ENCODE measurements at regions not wholly inside any gene's neighbourhood (a gene's known extent, or its start where the extent isn't known, plus 50 kb on each side); places are given as distances from the start of the nearest gene placed in this dataset.
A peak's percentile ranks its signal among the peaks of the same experiment; 100 is the strongest.

DNA sequence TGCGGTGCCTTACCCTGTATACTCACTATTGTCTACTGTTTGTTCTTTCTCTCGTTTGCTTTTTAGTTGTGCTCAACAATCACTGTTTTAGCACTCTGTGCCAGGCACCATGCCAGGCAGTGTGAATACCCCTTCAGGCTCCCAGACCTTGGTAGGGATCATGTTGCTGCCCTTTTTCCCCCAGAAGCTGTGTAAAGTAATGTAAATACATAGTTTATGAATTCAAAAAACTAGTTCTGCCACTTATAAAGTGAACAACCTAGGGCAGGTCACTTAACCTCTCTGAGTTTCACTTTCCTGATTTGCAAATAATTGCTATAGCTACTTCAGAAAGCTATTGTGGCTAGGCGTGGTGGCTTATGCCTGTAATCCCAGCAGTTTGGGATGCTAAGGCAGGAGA is 81.0 kb upstream of the CTSC start:
- Histone ChIP-seq H3K36me3 (replicated peaks in 1 of 2) (no peaks in the 10 kb centered on the region), H3K4me1 (replicated peaks in 1 of 2) (peaks cover 0 to 31% of the 10 kb centered on the region in 2 donors), H3K27ac (no peak overlapping the region), H3K27me3 (no peaks in the 10 kb centered on the region), H3K9me3 (replicated peaks in 1 of 3) (no peaks in the 10 kb centered on the region), H3K4me3 (no peak overlapping the region)
- TF ChIP-seq, protein P1, sequence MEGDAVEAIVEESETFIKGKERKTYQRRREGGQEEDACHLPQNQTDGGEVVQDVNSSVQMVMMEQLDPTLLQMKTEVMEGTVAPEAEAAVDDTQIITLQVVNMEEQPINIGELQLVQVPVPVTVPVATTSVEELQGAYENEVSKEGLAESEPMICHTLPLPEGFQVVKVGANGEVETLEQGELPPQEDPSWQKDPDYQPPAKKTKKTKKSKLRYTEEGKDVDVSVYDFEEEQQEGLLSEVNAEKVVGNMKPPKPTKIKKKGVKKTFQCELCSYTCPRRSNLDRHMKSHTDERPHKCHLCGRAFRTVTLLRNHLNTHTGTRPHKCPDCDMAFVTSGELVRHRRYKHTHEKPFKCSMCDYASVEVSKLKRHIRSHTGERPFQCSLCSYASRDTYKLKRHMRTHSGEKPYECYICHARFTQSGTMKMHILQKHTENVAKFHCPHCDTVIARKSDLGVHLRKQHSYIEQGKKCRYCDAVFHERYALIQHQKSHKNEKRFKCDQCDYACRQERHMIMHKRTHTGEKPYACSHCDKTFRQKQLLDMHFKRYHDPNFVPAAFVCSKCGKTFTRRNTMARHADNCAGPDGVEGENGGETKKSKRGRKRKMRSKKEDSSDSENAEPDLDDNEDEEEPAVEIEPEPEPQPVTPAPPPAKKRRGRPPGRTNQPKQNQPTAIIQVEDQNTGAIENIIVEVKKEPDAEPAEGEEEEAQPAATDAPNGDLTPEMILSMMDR (IDR thresholded peaks at IDR 0.05) = no peak
- TF ChIP-seq POLR2A (IDR thresholded peaks at IDR 0.05) = no peak
- DNase-seq = no peak
- 69 to 91% (median 77%) methylated on average over 3 of the region's 3 CpGs for WGBS, 4 donors
- intact Hi-C loops (cut with DNase I) = no loop called here

- no peak for DNase-seq
- Histone ChIP-seq H3K27ac (no peak overlapping the region), H3K36me3 (replicated peaks in 1 of 2) (no peaks in the 10 kb centered on the region), H3K27me3 (no peaks in the 10 kb centered on the region), H3K4me3 (no peak overlapping the region), H3K9me3 (replicated peaks in 1 of 3) (no peaks in the 10 kb centered on the region), H3K4me1 (replicated peaks in 1 of 2) (peaks cover 0 to 21% of the 10 kb centered on the region in 2 donors)
- WGBS, 4 donors = 71 to 94% (median 74%) methylated on average over 1 of the region's 1 CpG
- TF ChIP-seq POLR2A (IDR thresholded peaks at IDR 0.05) = no peak
- TF ChIP-seq, protein P1 (IDR thresholded peaks at IDR 0.05) = no peak
- intact Hi-C loops (cut with DNase I) = no loop called here
Observed at GRCh38 chr11:88415495-88415894, 78.0 kb upstream of the CTSC start.

GRCh38 chr11:88414981-88415413 is 77.5 kb upstream of the CTSC start:
- DNase-seq = no peak
- H3K27me3 ChIP-seq = no peaks in the 10 kb centered on the region
- no peaks in the 10 kb centered on the region for H3K9me3 ChIP-seq (replicated peaks in 1 of 3)
- H3K27ac ChIP-seq = peak overlapping the region in 2 of 5 donors; percentile 3 to 29
- no peak overlapping the region for H3K4me3 ChIP-seq
- no peak for TF ChIP-seq POLR2A (IDR thresholded peaks at IDR 0.05)
- TF ChIP-seq, protein P1 (IDR thresholded peaks at IDR 0.05) = no peak
- intact Hi-C loops (cut with DNase I) = no loop called here
- H3K36me3 ChIP-seq (replicated peaks in 1 of 2) = no peaks in the 10 kb centered on the region
- 17 to 28% (median 23%) methylated on average over 3 of the region's 3 CpGs for WGBS, 4 donors
- peaks cover 0 to 18% of the 10 kb centered on the region in 2 donors for H3K4me1 ChIP-seq (replicated peaks in 1 of 2)

DNA sequence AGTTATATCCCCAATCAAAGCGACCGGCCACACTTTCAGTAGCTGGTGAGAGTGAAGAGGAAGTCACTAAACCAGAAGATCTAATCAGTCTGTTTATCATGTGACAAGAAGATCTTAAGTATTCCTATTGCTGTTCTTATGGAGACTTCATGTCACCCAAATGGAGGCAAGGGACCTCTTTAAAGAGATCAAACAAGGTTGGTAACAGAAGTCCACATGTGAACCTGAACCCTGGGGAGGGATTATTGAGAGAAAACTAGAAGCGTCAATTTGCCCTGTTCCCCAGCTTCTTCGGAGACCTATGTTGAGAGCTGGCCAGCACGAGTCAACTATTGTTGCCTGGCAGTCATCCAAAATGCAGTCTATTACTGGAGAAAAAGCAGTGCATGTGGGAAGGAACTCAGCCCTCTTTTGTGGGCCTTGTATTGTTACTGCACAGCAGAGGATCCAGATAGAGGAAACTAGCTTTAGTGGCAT is 76.9 kb upstream of the CTSC start:
- no peak overlapping the region for H3K4me3 ChIP-seq
- DNase-seq = peak; percentile 43 to 73 (median 57)
- H3K27me3 ChIP-seq = no peaks in the 10 kb centered on the region
- TF ChIP-seq, protein P1 (IDR thresholded peaks at IDR 0.05) = no peak
- TF ChIP-seq POLR2A (IDR thresholded peaks at IDR 0.05) = no peak
- peak overlapping the region in 1 of 5 donors; percentile 3 for H3K27ac ChIP-seq
- WGBS, 4 donors = 18 to 26% (median 23%) methylated on average over 5 of the region's 5 CpGs
- H3K9me3 ChIP-seq (replicated peaks in 1 of 3) = no peaks in the 10 kb centered on the region
- intact Hi-C loops (cut with DNase I) = no loop called here
- H3K36me3 ChIP-seq (replicated peaks in 1 of 2) = no peaks in the 10 kb centered on the region
- peaks cover 0 to 14% of the 10 kb centered on the region in 2 donors for H3K4me1 ChIP-seq (replicated peaks in 1 of 2)

Measured in adrenal gland (tissue), 9 donors.